ENCODE measurements at regions not wholly inside any gene's neighbourhood (a gene's known extent, or its start where the extent isn't known, plus 50 kb on each side); places are given as distances from the start of the nearest gene placed in this dataset.
"Not testable (repeated sequence)": the region's sequence is repeated elsewhere in the genome, so short reads cannot be mapped to it uniquely, and the experiment has no call there.

- H3K27me3 ChIP-seq (ENCODE audit: control insufficient read depth, insufficient read depth, low read length), result no peaks in the 10 kb centered on the region; the same call in 1 of the 2 replicates
- peaks cover 14% of the 10 kb centered on the region for H3K4me1 ChIP-seq (ENCODE audit: control insufficient read depth, insufficient read depth, low read length)
- no peak overlapping the region for H3K27ac ChIP-seq (ENCODE audit: low read depth, low read length)
- no peak overlapping the region for H3K9ac ChIP-seq (ENCODE audit: low read length)
- H3K4me3 ChIP-seq (ENCODE audit: low read depth, low read length), result no peak overlapping the region
- no peaks in the 10 kb centered on the region for H3K36me3 ChIP-seq (ENCODE audit: control insufficient read depth, insufficient read depth, low read length)
- H3K9me3 ChIP-seq (ENCODE audit: control insufficient read depth, insufficient read depth, low read depth, low read length), result 0 out of 2 replicates have a peak, but pooled peaks cover 5% of the 10 kb centered on the region
These were observed 64.1 kb upstream of the RNF32 start for GRCh38 chr7:156576216-156577058.

GRCh38 chr7:156568258-156568657, 72.3 kb upstream of the RNF32 start:
- H3K4me1 ChIP-seq (ENCODE audit: control insufficient read depth, insufficient read depth, low read length), result no peaks in the 10 kb centered on the region
- no peaks in the 10 kb centered on the region for H3K36me3 ChIP-seq (ENCODE audit: control insufficient read depth, insufficient read depth, low read length)
- no peak overlapping the region for H3K27ac ChIP-seq (ENCODE audit: low read depth, low read length)
- H3K9ac ChIP-seq (ENCODE audit: low read length), result no peak overlapping the region
- H3K9me3 ChIP-seq (ENCODE audit: control insufficient read depth, insufficient read depth, low read depth, low read length), result peaks cover 17% of the 10 kb centered on the region
- no peaks in the 10 kb centered on the region for H3K27me3 ChIP-seq (ENCODE audit: control insufficient read depth, insufficient read depth, low read length)
- no peak overlapping the region for H3K4me3 ChIP-seq (ENCODE audit: low read depth, low read length)

- Histone ChIP-seq H3K4me1 (ENCODE audit: control insufficient read depth, insufficient read depth, low read length) (no peaks in the 10 kb centered on the region), H3K36me3 (ENCODE audit: control insufficient read depth, insufficient read depth, low read length) (no peaks in the 10 kb centered on the region), H3K9ac (ENCODE audit: low read length) (no peak overlapping the region), H3K27ac (ENCODE audit: low read depth, low read length) (no peak overlapping the region), H3K4me3 (ENCODE audit: low read depth, low read length) (no peak overlapping the region), H3K27me3 (ENCODE audit: control insufficient read depth, insufficient read depth, low read length) (no peaks in the 10 kb centered on the region), H3K9me3 (ENCODE audit: control insufficient read depth, insufficient read depth, low read depth, low read length) (peaks cover 17% of the 10 kb centered on the region)
These were observed 73.6 kb upstream of the RNF32 start for GRCh38 chr7:156566812-156567549.

GRCh38 chr7:156565002-156565401, 75.6 kb upstream of the RNF32 start:
- peaks cover 17% of the 10 kb centered on the region for H3K9me3 ChIP-seq (ENCODE audit: control insufficient read depth, insufficient read depth, low read depth, low read length)
- H3K4me1 ChIP-seq (ENCODE audit: control insufficient read depth, insufficient read depth, low read length), result not testable (repeated sequence)

GRCh38 chr7:156560696-156561095, 79.9 kb upstream of the RNF32 start:
- Histone ChIP-seq H3K9ac (ENCODE audit: low read length) (no peak overlapping the region), H3K27ac (ENCODE audit: low read depth, low read length) (no peak overlapping the region), H3K27me3 (ENCODE audit: control insufficient read depth, insufficient read depth, low read length) (no peaks in the 10 kb centered on the region), H3K4me1 (ENCODE audit: control insufficient read depth, insufficient read depth, low read length) (no peaks in the 10 kb centered on the region; the same call in 1 of the 2 replicates), H3K4me3 (ENCODE audit: low read depth, low read length) (no peak overlapping the region), H3K9me3 (ENCODE audit: control insufficient read depth, insufficient read depth, low read depth, low read length) (peaks cover 17% of the 10 kb centered on the region), H3K36me3 (ENCODE audit: control insufficient read depth, insufficient read depth, low read length) (no peaks in the 10 kb centered on the region)

More at GRCh38 chr7:156565002-156565401, 75.6 kb upstream of the RNF32 start:
- not testable (repeated sequence) for H3K9ac ChIP-seq (ENCODE audit: low read length); H3K36me3 ChIP-seq (ENCODE audit: control insufficient read depth, insufficient read depth, low read length); H3K27ac ChIP-seq (ENCODE audit: low read depth, low read length); H3K4me3 ChIP-seq (ENCODE audit: low read depth, low read length); H3K27me3 ChIP-seq (ENCODE audit: control insufficient read depth, insufficient read depth, low read length)

- H3K27ac ChIP-seq (ENCODE audit: low read depth, low read length), result no peak overlapping the region
- H3K4me3 ChIP-seq (ENCODE audit: low read depth, low read length), result no peak overlapping the region
- no peaks in the 10 kb centered on the region; the same call in 1 of the 2 replicates for H3K4me1 ChIP-seq (ENCODE audit: control insufficient read depth, insufficient read depth, low read length)
- peaks cover 12% of the 10 kb centered on the region for H3K9me3 ChIP-seq (ENCODE audit: control insufficient read depth, insufficient read depth, low read depth, low read length)
- H3K9ac ChIP-seq (ENCODE audit: low read length), result no peak overlapping the region
- H3K36me3 ChIP-seq (ENCODE audit: control insufficient read depth, insufficient read depth, low read length), result no peaks in the 10 kb centered on the region
- no peaks in the 10 kb centered on the region for H3K27me3 ChIP-seq (ENCODE audit: control insufficient read depth, insufficient read depth, low read length)
These were observed 80.5 kb upstream of the RNF32 start for GRCh38 chr7:156560075-156560474.

- Histone ChIP-seq H3K27me3 (ENCODE audit: control insufficient read depth, insufficient read depth, low read length) (no peaks in the 10 kb centered on the region), H3K36me3 (ENCODE audit: control insufficient read depth, insufficient read depth, low read length) (no peaks in the 10 kb centered on the region), H3K9ac (ENCODE audit: low read length) (no peak overlapping the region), H3K4me1 (ENCODE audit: control insufficient read depth, insufficient read depth, low read length) (no peaks in the 10 kb centered on the region; the same call in 1 of the 2 replicates), H3K9me3 (ENCODE audit: control insufficient read depth, insufficient read depth, low read depth, low read length) (peaks cover 4% of the 10 kb centered on the region), H3K27ac (ENCODE audit: low read depth, low read length) (no peak overlapping the region), H3K4me3 (ENCODE audit: low read depth, low read length) (no peak overlapping the region)
These were observed 81.6 kb upstream of the RNF32 start for GRCh38 chr7:156559001-156559400.

- Histone ChIP-seq H3K4me1 (ENCODE audit: control insufficient read depth, insufficient read depth, low read length) (no peaks in the 10 kb centered on the region; the same call in 1 of the 2 replicates), H3K4me3 (ENCODE audit: low read depth, low read length) (no peak overlapping the region), H3K36me3 (ENCODE audit: control insufficient read depth, insufficient read depth, low read length) (no peaks in the 10 kb centered on the region), H3K27me3 (ENCODE audit: control insufficient read depth, insufficient read depth, low read length) (no peaks in the 10 kb centered on the region), H3K9ac (ENCODE audit: low read length) (no peak overlapping the region), H3K27ac (ENCODE audit: low read depth, low read length) (no peak overlapping the region), H3K9me3 (ENCODE audit: control insufficient read depth, insufficient read depth, low read depth, low read length) (no peaks in the 10 kb centered on the region)
These were observed 82.4 kb upstream of the RNF32 start for GRCh38 chr7:156558198-156558597.

- Histone ChIP-seq H3K4me3 (ENCODE audit: low read depth, low read length) (no peak overlapping the region), H3K9me3 (ENCODE audit: control insufficient read depth, insufficient read depth, low read depth, low read length) (no peaks in the 10 kb centered on the region), H3K27ac (ENCODE audit: low read depth, low read length) (no peak overlapping the region), H3K27me3 (ENCODE audit: control insufficient read depth, insufficient read depth, low read length) (no peaks in the 10 kb centered on the region), H3K4me1 (ENCODE audit: control insufficient read depth, insufficient read depth, low read length) (no peaks in the 10 kb centered on the region; the same call in 1 of the 2 replicates), H3K9ac (ENCODE audit: low read length) (no peak overlapping the region), H3K36me3 (ENCODE audit: control insufficient read depth, insufficient read depth, low read length) (no peaks in the 10 kb centered on the region)
These were observed 84.5 kb upstream of the RNF32 start for GRCh38 chr7:156556083-156556482.

GRCh38 chr7:156554488-156554887, 86.1 kb upstream of the RNF32 start:
- Histone ChIP-seq H3K4me1 (ENCODE audit: control insufficient read depth, insufficient read depth, low read length) (no peaks in the 10 kb centered on the region), H3K9me3 (ENCODE audit: control insufficient read depth, insufficient read depth, low read depth, low read length) (no peaks in the 10 kb centered on the region), H3K27ac (ENCODE audit: low read depth, low read length) (no peak overlapping the region), H3K9ac (ENCODE audit: low read length) (no peak overlapping the region), H3K27me3 (ENCODE audit: control insufficient read depth, insufficient read depth, low read length) (no peaks in the 10 kb centered on the region), H3K4me3 (ENCODE audit: low read depth, low read length) (no peak overlapping the region), H3K36me3 (ENCODE audit: control insufficient read depth, insufficient read depth, low read length) (no peaks in the 10 kb centered on the region)

- Histone ChIP-seq H3K4me1 (ENCODE audit: control insufficient read depth, insufficient read depth, low read length) (no peaks in the 10 kb centered on the region), H3K9me3 (ENCODE audit: control insufficient read depth, insufficient read depth, low read depth, low read length) (no peaks in the 10 kb centered on the region), H3K27ac (ENCODE audit: low read depth, low read length) (no peak overlapping the region), H3K27me3 (ENCODE audit: control insufficient read depth, insufficient read depth, low read length) (no peaks in the 10 kb centered on the region), H3K36me3 (ENCODE audit: control insufficient read depth, insufficient read depth, low read length) (no peaks in the 10 kb centered on the region), H3K9ac (ENCODE audit: low read length) (no peak overlapping the region), H3K4me3 (ENCODE audit: low read depth, low read length) (no peak overlapping the region)
These were observed 90.9 kb upstream of the RNF32 start for GRCh38 chr7:156549636-156550035.

Data from HUES6 (cell line).